ENCODE measurements at regions not wholly inside any gene's neighbourhood (a gene's known extent, or its start where the extent isn't known, plus 50 kb on each side); places are given as distances from the start of the nearest gene placed in this dataset.

GRCh38 chr5:68554571-68555279 lies 339.2 kb downstream of the PIK3R1 start:
- Histone ChIP-seq H3K4me1 (ENCODE audit: control insufficient read depth in 1 of 2, insufficient read depth in 2 of 2, low read length in 2 of 2) (no peaks in the 10 kb centered on the region), H3K9ac (ENCODE audit: low read depth in 1 of 2, low read length in 2 of 2) (no peak overlapping the region), H3K36me3 (ENCODE audit: control insufficient read depth in 1 of 2, insufficient read depth in 2 of 2, low read length in 2 of 2) (no peaks in the 10 kb centered on the region), H3K4me3 (ENCODE audit: low read depth in 1 of 2, low read length in 2 of 2) (no peak overlapping the region), H3K9me3 (ENCODE audit: control insufficient read depth in 1 of 2, low read length in 2 of 2) (no peaks in the 10 kb centered on the region), H3K27me3 (ENCODE audit: control insufficient read depth in 1 of 2, insufficient read depth in 2 of 2, low read length in 2 of 2) (no peaks in the 10 kb centered on the region), H3K27ac (ENCODE audit: low read depth, low read length) (no peak overlapping the region)

- no peaks in the 10 kb centered on the region for H3K36me3 ChIP-seq (ENCODE audit: control insufficient read depth in 1 of 2, insufficient read depth in 2 of 2, low read length in 2 of 2)
- no peaks in the 10 kb centered on the region for H3K9me3 ChIP-seq (ENCODE audit: control insufficient read depth in 1 of 2, low read length in 2 of 2)
- H3K27ac ChIP-seq (ENCODE audit: low read depth, low read length), result no peak overlapping the region
Measured at GRCh38 chr5:68555907-68556681, 340.5 kb downstream of the PIK3R1 start.

GRCh38 chr5:68557162-68557936 lies 341.8 kb downstream of the PIK3R1 start:
- Histone ChIP-seq H3K4me3 (ENCODE audit: low read depth in 1 of 2, low read length in 2 of 2) (no peak overlapping the region), H3K27me3 (ENCODE audit: control insufficient read depth in 1 of 2, insufficient read depth in 2 of 2, low read length in 2 of 2) (no peaks in the 10 kb centered on the region), H3K4me1 (ENCODE audit: control insufficient read depth in 1 of 2, insufficient read depth in 2 of 2, low read length in 2 of 2) (no peaks in the 10 kb centered on the region), H3K36me3 (ENCODE audit: control insufficient read depth in 1 of 2, insufficient read depth in 2 of 2, low read length in 2 of 2) (no peaks in the 10 kb centered on the region), H3K9ac (ENCODE audit: low read depth in 1 of 2, low read length in 2 of 2) (no peak overlapping the region), H3K9me3 (ENCODE audit: control insufficient read depth in 1 of 2, low read length in 2 of 2) (no peaks in the 10 kb centered on the region), H3K27ac (ENCODE audit: low read depth, low read length) (no peak overlapping the region)

More at GRCh38 chr5:68555907-68556681, 340.5 kb downstream of the PIK3R1 start:
- Histone ChIP-seq H3K27me3 (ENCODE audit: control insufficient read depth in 1 of 2, insufficient read depth in 2 of 2, low read length in 2 of 2) (no peaks in the 10 kb centered on the region), H3K4me1 (ENCODE audit: control insufficient read depth in 1 of 2, insufficient read depth in 2 of 2, low read length in 2 of 2) (no peaks in the 10 kb centered on the region), H3K9ac (ENCODE audit: low read depth in 1 of 2, low read length in 2 of 2) (no peak overlapping the region), H3K4me3 (ENCODE audit: low read depth in 1 of 2, low read length in 2 of 2) (no peak overlapping the region)

GRCh38 chr5:68562308-68562707 lies 346.8 kb downstream of the PIK3R1 start:
- no peaks in the 10 kb centered on the region for H3K36me3 ChIP-seq (ENCODE audit: control insufficient read depth in 1 of 2, insufficient read depth in 2 of 2, low read length in 2 of 2)
- H3K27me3 ChIP-seq (ENCODE audit: control insufficient read depth in 1 of 2, insufficient read depth in 2 of 2, low read length in 2 of 2), result no peaks in the 10 kb centered on the region
- no peaks in the 10 kb centered on the region for H3K4me1 ChIP-seq (ENCODE audit: control insufficient read depth in 1 of 2, insufficient read depth in 2 of 2, low read length in 2 of 2)
- no peak overlapping the region for H3K27ac ChIP-seq (ENCODE audit: low read depth, low read length)
- H3K4me3 ChIP-seq (ENCODE audit: low read depth in 1 of 2, low read length in 2 of 2), result no peak overlapping the region
- no peaks in the 10 kb centered on the region for H3K9me3 ChIP-seq (ENCODE audit: control insufficient read depth in 1 of 2, low read length in 2 of 2)
- H3K9ac ChIP-seq (ENCODE audit: low read depth in 1 of 2, low read length in 2 of 2), result no peak overlapping the region

- Histone ChIP-seq H3K4me3 (ENCODE audit: low read depth in 1 of 2, low read length in 2 of 2) (no peak overlapping the region), H3K9me3 (ENCODE audit: control insufficient read depth in 1 of 2, low read length in 2 of 2) (no peaks in the 10 kb centered on the region), H3K27ac (ENCODE audit: low read depth, low read length) (no peak overlapping the region), H3K36me3 (ENCODE audit: control insufficient read depth in 1 of 2, insufficient read depth in 2 of 2, low read length in 2 of 2) (no peaks in the 10 kb centered on the region), H3K27me3 (ENCODE audit: control insufficient read depth in 1 of 2, insufficient read depth in 2 of 2, low read length in 2 of 2) (no peaks in the 10 kb centered on the region), H3K4me1 (ENCODE audit: control insufficient read depth in 1 of 2, insufficient read depth in 2 of 2, low read length in 2 of 2) (no peaks in the 10 kb centered on the region), H3K9ac (ENCODE audit: low read depth in 1 of 2, low read length in 2 of 2) (no peak overlapping the region)
Measured at GRCh38 chr5:68565427-68565826, 349.9 kb downstream of the PIK3R1 start.

- peaks cover 2 to 6% of the 10 kb centered on the region in 2 donors for H3K9me3 ChIP-seq (ENCODE audit: control insufficient read depth in 1 of 2, low read length in 2 of 2)
- no peak overlapping the region for H3K4me3 ChIP-seq (ENCODE audit: low read depth in 1 of 2, low read length in 2 of 2)
- no peak overlapping the region for H3K27ac ChIP-seq (ENCODE audit: low read depth, low read length)
- H3K27me3 ChIP-seq (ENCODE audit: control insufficient read depth in 1 of 2, insufficient read depth in 2 of 2, low read length in 2 of 2), result no peaks in the 10 kb centered on the region
- no peak overlapping the region for H3K9ac ChIP-seq (ENCODE audit: low read depth in 1 of 2, low read length in 2 of 2)
- no peaks in the 10 kb centered on the region for H3K36me3 ChIP-seq (ENCODE audit: control insufficient read depth in 1 of 2, insufficient read depth in 2 of 2, low read length in 2 of 2)
- H3K4me1 ChIP-seq (ENCODE audit: control insufficient read depth in 1 of 2, insufficient read depth in 2 of 2, low read length in 2 of 2), result no peaks in the 10 kb centered on the region
Measured at GRCh38 chr5:68576805-68577204, 361.2 kb downstream of the PIK3R1 start.

GRCh38 chr5:68582284-68582683 lies 366.7 kb downstream of the PIK3R1 start:
- no peak overlapping the region for H3K27ac ChIP-seq (ENCODE audit: low read depth, low read length)
- no peaks in the 10 kb centered on the region for H3K4me1 ChIP-seq (ENCODE audit: control insufficient read depth in 1 of 2, insufficient read depth in 2 of 2, low read length in 2 of 2)
- peaks cover 2 to 4% of the 10 kb centered on the region in 2 donors for H3K9me3 ChIP-seq (ENCODE audit: control insufficient read depth in 1 of 2, low read length in 2 of 2)
- H3K36me3 ChIP-seq (ENCODE audit: control insufficient read depth in 1 of 2, insufficient read depth in 2 of 2, low read length in 2 of 2), result no peaks in the 10 kb centered on the region
- H3K9ac ChIP-seq (ENCODE audit: low read depth in 1 of 2, low read length in 2 of 2), result no peak overlapping the region
- no peak overlapping the region for H3K4me3 ChIP-seq (ENCODE audit: low read depth in 1 of 2, low read length in 2 of 2)
- H3K27me3 ChIP-seq (ENCODE audit: control insufficient read depth in 1 of 2, insufficient read depth in 2 of 2, low read length in 2 of 2), result no peaks in the 10 kb centered on the region

GRCh38 chr5:68587171-68587570 lies 371.6 kb downstream of the PIK3R1 start:
- Histone ChIP-seq H3K36me3 (ENCODE audit: control insufficient read depth in 1 of 2, insufficient read depth in 2 of 2, low read length in 2 of 2) (no peaks in the 10 kb centered on the region), H3K4me1 (ENCODE audit: control insufficient read depth in 1 of 2, insufficient read depth in 2 of 2, low read length in 2 of 2) (no peaks in the 10 kb centered on the region), H3K27ac (ENCODE audit: low read depth, low read length) (no peak overlapping the region), H3K4me3 (ENCODE audit: low read depth in 1 of 2, low read length in 2 of 2) (no peak overlapping the region), H3K9ac (ENCODE audit: low read depth in 1 of 2, low read length in 2 of 2) (no peak overlapping the region), H3K9me3 (ENCODE audit: control insufficient read depth in 1 of 2, low read length in 2 of 2) (no peaks in the 10 kb centered on the region), H3K27me3 (ENCODE audit: control insufficient read depth in 1 of 2, insufficient read depth in 2 of 2, low read length in 2 of 2) (no peaks in the 10 kb centered on the region)

GRCh38 chr5:68591850-68592249 lies 376.3 kb downstream of the PIK3R1 start:
- H3K4me1 ChIP-seq (ENCODE audit: control insufficient read depth in 1 of 2, insufficient read depth in 2 of 2, low read length in 2 of 2), result no peaks in the 10 kb centered on the region
- H3K27ac ChIP-seq (ENCODE audit: low read depth, low read length), result no peak overlapping the region
- no peak overlapping the region for H3K4me3 ChIP-seq (ENCODE audit: low read depth in 1 of 2, low read length in 2 of 2)
- H3K9me3 ChIP-seq (ENCODE audit: control insufficient read depth in 1 of 2, low read length in 2 of 2), result no peaks in the 10 kb centered on the region
- H3K27me3 ChIP-seq (ENCODE audit: control insufficient read depth in 1 of 2, insufficient read depth in 2 of 2, low read length in 2 of 2), result no peaks in the 10 kb centered on the region
- H3K9ac ChIP-seq (ENCODE audit: low read depth in 1 of 2, low read length in 2 of 2), result no peak overlapping the region
- H3K36me3 ChIP-seq (ENCODE audit: control insufficient read depth in 1 of 2, insufficient read depth in 2 of 2, low read length in 2 of 2), result no peaks in the 10 kb centered on the region

- no peaks in the 10 kb centered on the region for H3K9me3 ChIP-seq (ENCODE audit: control insufficient read depth in 1 of 2, low read length in 2 of 2)
- no peak overlapping the region for H3K9ac ChIP-seq (ENCODE audit: low read depth in 1 of 2, low read length in 2 of 2)
- H3K4me3 ChIP-seq (ENCODE audit: low read depth in 1 of 2, low read length in 2 of 2), result no peak overlapping the region
- no peaks in the 10 kb centered on the region for H3K27me3 ChIP-seq (ENCODE audit: control insufficient read depth in 1 of 2, insufficient read depth in 2 of 2, low read length in 2 of 2)
- no peaks in the 10 kb centered on the region for H3K4me1 ChIP-seq (ENCODE audit: control insufficient read depth in 1 of 2, insufficient read depth in 2 of 2, low read length in 2 of 2)
- no peak overlapping the region for H3K27ac ChIP-seq (ENCODE audit: low read depth, low read length)
- no peaks in the 10 kb centered on the region for H3K36me3 ChIP-seq (ENCODE audit: control insufficient read depth in 1 of 2, insufficient read depth in 2 of 2, low read length in 2 of 2)
Measured at GRCh38 chr5:68592351-68592750, 376.8 kb downstream of the PIK3R1 start.

Data from duodenal mucosa (tissue), 2 donors.